HG03135 (cell line): ENCODE measurements at regions not wholly inside any gene's neighbourhood (a gene's known extent, or its start where the extent isn't known, plus 50 kb on each side); places are given as distances from the start of the nearest gene placed in this dataset.

Source experiments
- ATAC-seq: cut with Tn5 transposase; IDR thresholded peaks from one replicate; pipeline ENCODE4 v1.9.1; 2021; ENCODE audit warnings: mild to moderate bottlenecking, moderate library complexity; ENCODE audit not compliant: unreplicated experiment

GRCh38 chr18:78650926-78651325 is 328.7 kb upstream of the SALL3 start:
- ATAC-seq, result no peak

GRCh38 chr18:78652001-78652545 is 327.5 kb upstream of the SALL3 start:
- no peak for ATAC-seq

GRCh38 chr18:78655921-78656320 is 323.7 kb upstream of the SALL3 start:
- ATAC-seq, result no peak

- ATAC-seq, result no peak
These were observed 323.2 kb upstream of the SALL3 start for GRCh38 chr18:78656346-78656925.

GRCh38 chr18:78658531-78658930 is 321.1 kb upstream of the SALL3 start:
- ATAC-seq, result no peak

GRCh38 chr18:78659057-78659456 is 320.6 kb upstream of the SALL3 start:
- ATAC-seq, result no peak

GRCh38 chr18:78659748-78660147 is 319.9 kb upstream of the SALL3 start:
- no peak for ATAC-seq

GRCh38 chr18:78660311-78660710 is 319.3 kb upstream of the SALL3 start:
- ATAC-seq, result no peak

GRCh38 chr18:78661316-78661715 is 318.3 kb upstream of the SALL3 start:
- no peak for ATAC-seq

GRCh38 chr18:78662879-78663278 is 316.7 kb upstream of the SALL3 start:
- no peak for ATAC-seq

GRCh38 chr18:78664048-78664447 is 315.6 kb upstream of the SALL3 start:
- ATAC-seq, result no peak

GRCh38 chr18:78664848-78665247 is 314.8 kb upstream of the SALL3 start:
- ATAC-seq, result no peak

GRCh38 chr18:78665644-78666043 is 314.0 kb upstream of the SALL3 start:
- no peak for ATAC-seq

GRCh38 chr18:78666666-78667335 is 312.8 kb upstream of the SALL3 start:
- no peak for ATAC-seq

GRCh38 chr18:78670778-78671391 is 308.7 kb upstream of the SALL3 start:
- ATAC-seq, result no peak

GRCh38 chr18:78671551-78671950 is 308.1 kb upstream of the SALL3 start:
- ATAC-seq, result no peak

GRCh38 chr18:78672862-78673446 is 306.7 kb upstream of the SALL3 start:
- ATAC-seq, result no peak

- no peak for ATAC-seq
These were observed 305.9 kb upstream of the SALL3 start for GRCh38 chr18:78673516-78674321.

GRCh38 chr18:78675231-78675630 is 304.4 kb upstream of the SALL3 start:
- no peak for ATAC-seq

- no peak for ATAC-seq
These were observed 302.8 kb upstream of the SALL3 start for GRCh38 chr18:78676622-78677482.
